ENCODE measurements at regions not wholly inside any gene's neighbourhood (a gene's known extent, or its start where the extent isn't known, plus 50 kb on each side); places are given as distances from the start of the nearest gene placed in this dataset.

GRCh38 chr1:168923521-168924136 is 182.9 kb upstream of the ATP1B1 start:
- DNase-seq (ENCODE audit: low read depth): no peak
- H3K4me3 ChIP-seq (ENCODE audit: low read depth, low read length): no peak overlapping the region
- TF ChIP-seq CTCF (IDR thresholded peaks at IDR 0.05; ENCODE audit: low read depth, low read length): no peak
- no peak for TF ChIP-seq MAX (IDR thresholded peaks at IDR 0.05; ENCODE audit: low read depth, low read length)
- TF ChIP-seq MYC (IDR thresholded peaks at IDR 0.05; ENCODE audit: low read depth, low read length): no peak
- TF ChIP-seq POLR2A (IDR thresholded peaks at IDR 0.05; ENCODE audit: extremely low read depth, insufficient read length): no peak

- TF ChIP-seq CTCF (IDR thresholded peaks at IDR 0.05; ENCODE audit: low read depth, low read length) (no peak), MAX (IDR thresholded peaks at IDR 0.05; ENCODE audit: low read depth, low read length) (no peak), MYC (IDR thresholded peaks at IDR 0.05; ENCODE audit: low read depth, low read length) (no peak), POLR2A (IDR thresholded peaks at IDR 0.05; ENCODE audit: extremely low read depth, insufficient read length) (no peak)
- H3K4me3 ChIP-seq (ENCODE audit: low read depth, low read length): no peak overlapping the region
- DNase-seq (ENCODE audit: low read depth): no peak
Measured at GRCh38 chr1:168924976-168925375, 181.5 kb upstream of the ATP1B1 start.

GRCh38 chr1:168926236-168926635 is 180.3 kb upstream of the ATP1B1 start:
- H3K4me3 ChIP-seq (ENCODE audit: low read depth, low read length): no peak overlapping the region
- DNase-seq (ENCODE audit: low read depth): no peak
- TF ChIP-seq MAX (IDR thresholded peaks at IDR 0.05; ENCODE audit: low read depth, low read length) (no peak), MYC (IDR thresholded peaks at IDR 0.05; ENCODE audit: low read depth, low read length) (no peak), POLR2A (IDR thresholded peaks at IDR 0.05; ENCODE audit: extremely low read depth, insufficient read length) (no peak), CTCF (IDR thresholded peaks at IDR 0.05; ENCODE audit: low read depth, low read length) (no peak)

GRCh38 chr1:168932539-168932938 is 174.0 kb upstream of the ATP1B1 start:
- TF ChIP-seq CTCF (IDR thresholded peaks at IDR 0.05; ENCODE audit: low read depth, low read length) (no peak), MAX (IDR thresholded peaks at IDR 0.05; ENCODE audit: low read depth, low read length) (no peak), POLR2A (IDR thresholded peaks at IDR 0.05; ENCODE audit: extremely low read depth, insufficient read length) (no peak), MYC (IDR thresholded peaks at IDR 0.05; ENCODE audit: low read depth, low read length) (no peak)

GRCh38 chr1:168933141-168933805 is 173.2 kb upstream of the ATP1B1 start:
- TF ChIP-seq MYC (IDR thresholded peaks at IDR 0.05; ENCODE audit: low read depth, low read length): no peak
- no peak for TF ChIP-seq CTCF (IDR thresholded peaks at IDR 0.05; ENCODE audit: low read depth, low read length)
- TF ChIP-seq POLR2A (IDR thresholded peaks at IDR 0.05; ENCODE audit: extremely low read depth, insufficient read length): no peak
- no peak for TF ChIP-seq MAX (IDR thresholded peaks at IDR 0.05; ENCODE audit: low read depth, low read length)
- no peak overlapping the region for H3K4me3 ChIP-seq (ENCODE audit: low read depth, low read length)
- no peak for DNase-seq (ENCODE audit: low read depth)

More at GRCh38 chr1:168932539-168932938, 174.0 kb upstream of the ATP1B1 start:
- DNase-seq (ENCODE audit: low read depth): no peak
- no peak overlapping the region for H3K4me3 ChIP-seq (ENCODE audit: low read depth, low read length)

All from NB4 (cell line).